HepG2 (cell line): ENCODE measurements at regions not wholly inside any gene's neighbourhood (a gene's known extent, or its start where the extent isn't known, plus 50 kb on each side); places are given as distances from the start of the nearest gene placed in this dataset.

Experiments used
- CTCF ChIP-seq: sonication (generic); formaldehyde crosslinking; IDR thresholded peaks from 2 replicates; pipeline ENCODE4 v1.5.0; 2020; ENCODE audit warnings: mild to moderate bottlenecking, missing genetic modification reagents, moderate library complexity
- ELF1 ChIP-seq: sonication (generic); formaldehyde crosslinking; IDR thresholded peaks from 2 replicates; pipeline ENCODE4 v1.4.0; 2020; ENCODE audit warnings: missing genetic modification reagents
- EP300 ChIP-seq, 3 experiments: sonication (generic) in 1 of 3; formaldehyde crosslinking in 1 of 3; IDR thresholded peaks; 2 replicates each; pipeline versions ENCODE4 v1.5.1 to v1.6.1; 2011 to 2020; ENCODE audit warnings: low read depth in 2 of 3, low read length in 2 of 3, borderline replicate concordance in 1 of 3, improper control_type of control experiment in 1 of 3, mild to moderate bottlenecking in 1 of 3, missing genetic modification reagents in 1 of 3, moderate library complexity in 1 of 3
- EZH2 ChIP-seq: conservative IDR thresholded peaks from 2 replicates; pipeline ENCODE4 v1.6.1; 2012; ENCODE audit warnings: mild to moderate bottlenecking, low read depth, low read length, moderate library complexity
- REPIN1 ChIP-seq: sonication (generic); formaldehyde crosslinking; IDR thresholded peaks from 2 replicates; pipeline ENCODE4 v1.8.0; 2022; ENCODE audit warnings: missing genetic modification reagents, low read depth, mild to moderate bottlenecking, borderline replicate concordance
- ZNF710 ChIP-seq: sonication (generic); formaldehyde crosslinking; IDR thresholded peaks from 2 replicates; pipeline ENCODE4 v1.5.0; 2020; ENCODE audit warnings: mild to moderate bottlenecking, missing genetic modification reagents, borderline replicate concordance
- TF ChIP-seq, protein P1 (sequence below): IDR thresholded peaks from 2 replicates; pipeline ENCODE4 v1.6.1; 2016
- TF ChIP-seq, protein P2 (sequence below): sonication (generic); formaldehyde crosslinking; IDR thresholded peaks from 2 replicates; pipeline ENCODE4 v1.4.0; 2020; ENCODE audit warnings: missing genetic modification reagents
- TF ChIP-seq, protein P3 (sequence below): sonication (generic); formaldehyde crosslinking; IDR thresholded peaks from 2 replicates; pipeline ENCODE4 v1.4.0; 2020; ENCODE audit warnings: missing genetic modification reagents

DNA sequence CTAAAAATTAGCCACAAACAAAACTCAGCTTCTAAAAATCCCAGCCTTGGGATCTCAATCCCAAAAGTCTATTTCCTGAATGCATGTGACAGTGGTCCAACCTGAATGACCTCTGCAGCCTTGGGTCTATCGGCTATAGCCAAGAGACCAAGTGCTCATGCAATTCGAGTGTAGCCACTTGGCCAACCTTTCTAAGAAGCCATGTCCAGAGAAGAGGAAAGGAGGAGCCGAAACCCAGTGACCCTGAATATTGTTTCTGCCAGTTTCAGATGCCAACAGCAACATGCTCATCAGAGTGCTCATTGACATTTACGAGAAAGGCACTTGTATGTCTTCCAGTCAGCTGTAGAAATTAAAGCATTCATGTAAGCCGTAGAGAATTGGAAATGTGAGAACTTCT lies 1231.9 kb downstream of the NLGN4Y start:
- TF ChIP-seq EZH2 (no peak), ELF1 (CRISPR knock-in tag) (no peak), ZNF710 (no peak), CTCF (no peak), EP300 (IDR thresholded peaks at IDR 0.05; ENCODE audit: low read depth in 2 of 2, low read length in 2 of 2) (no peak), EP300 (CRISPR knock-in tag; IDR thresholded peaks at IDR 0.05; ENCODE audit: borderline replicate concordance) (no peak), REPIN1 (CRISPR knock-in tag) (no peak)
- TF ChIP-seq, protein P1, sequence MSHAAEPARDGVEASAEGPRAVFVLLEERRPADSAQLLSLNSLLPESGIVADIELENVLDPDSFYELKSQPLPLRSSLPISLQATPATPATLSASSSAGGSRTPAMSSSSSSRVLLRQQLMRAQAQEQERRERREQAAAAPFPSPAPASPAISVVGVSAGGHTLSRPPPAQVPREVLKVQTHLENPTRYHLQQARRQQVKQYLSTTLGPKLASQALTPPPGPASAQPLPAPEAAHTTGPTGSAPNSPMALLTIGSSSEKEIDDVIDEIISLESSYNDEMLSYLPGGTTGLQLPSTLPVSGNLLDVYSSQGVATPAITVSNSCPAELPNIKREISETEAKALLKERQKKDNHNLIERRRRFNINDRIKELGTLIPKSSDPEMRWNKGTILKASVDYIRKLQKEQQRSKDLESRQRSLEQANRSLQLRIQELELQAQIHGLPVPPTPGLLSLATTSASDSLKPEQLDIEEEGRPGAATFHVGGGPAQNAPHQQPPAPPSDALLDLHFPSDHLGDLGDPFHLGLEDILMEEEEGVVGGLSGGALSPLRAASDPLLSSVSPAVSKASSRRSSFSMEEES (CRISPR knock-in tag): no peak
- TF ChIP-seq, protein P2, sequence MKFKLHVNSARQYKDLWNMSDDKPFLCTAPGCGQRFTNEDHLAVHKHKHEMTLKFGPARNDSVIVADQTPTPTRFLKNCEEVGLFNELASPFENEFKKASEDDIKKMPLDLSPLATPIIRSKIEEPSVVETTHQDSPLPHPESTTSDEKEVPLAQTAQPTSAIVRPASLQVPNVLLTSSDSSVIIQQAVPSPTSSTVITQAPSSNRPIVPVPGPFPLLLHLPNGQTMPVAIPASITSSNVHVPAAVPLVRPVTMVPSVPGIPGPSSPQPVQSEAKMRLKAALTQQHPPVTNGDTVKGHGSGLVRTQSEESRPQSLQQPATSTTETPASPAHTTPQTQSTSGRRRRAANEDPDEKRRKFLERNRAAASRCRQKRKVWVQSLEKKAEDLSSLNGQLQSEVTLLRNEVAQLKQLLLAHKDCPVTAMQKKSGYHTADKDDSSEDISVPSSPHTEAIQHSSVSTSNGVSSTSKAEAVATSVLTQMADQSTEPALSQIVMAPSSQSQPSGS (CRISPR knock-in tag): no peak
- TF ChIP-seq, protein P3, sequence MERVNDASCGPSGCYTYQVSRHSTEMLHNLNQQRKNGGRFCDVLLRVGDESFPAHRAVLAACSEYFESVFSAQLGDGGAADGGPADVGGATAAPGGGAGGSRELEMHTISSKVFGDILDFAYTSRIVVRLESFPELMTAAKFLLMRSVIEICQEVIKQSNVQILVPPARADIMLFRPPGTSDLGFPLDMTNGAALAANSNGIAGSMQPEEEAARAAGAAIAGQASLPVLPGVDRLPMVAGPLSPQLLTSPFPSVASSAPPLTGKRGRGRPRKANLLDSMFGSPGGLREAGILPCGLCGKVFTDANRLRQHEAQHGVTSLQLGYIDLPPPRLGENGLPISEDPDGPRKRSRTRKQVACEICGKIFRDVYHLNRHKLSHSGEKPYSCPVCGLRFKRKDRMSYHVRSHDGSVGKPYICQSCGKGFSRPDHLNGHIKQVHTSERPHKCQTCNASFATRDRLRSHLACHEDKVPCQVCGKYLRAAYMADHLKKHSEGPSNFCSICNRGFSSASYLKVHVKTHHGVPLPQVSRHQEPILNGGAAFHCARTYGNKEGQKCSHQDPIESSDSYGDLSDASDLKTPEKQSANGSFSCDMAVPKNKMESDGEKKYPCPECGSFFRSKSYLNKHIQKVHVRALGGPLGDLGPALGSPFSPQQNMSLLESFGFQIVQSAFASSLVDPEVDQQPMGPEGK: no peak
